ENCODE measurements at regions not wholly inside any gene's neighbourhood (a gene's known extent, or its start where the extent isn't known, plus 50 kb on each side); places are given as distances from the start of the nearest gene placed in this dataset.

- Histone ChIP-seq H3K4me1 (ENCODE audit: insufficient read depth, low read length) (no peaks in the 10 kb centered on the region; the same call in 1 of the 2 replicates), H2AK5ac (ENCODE audit: insufficient read length, low read length) (no peak overlapping the region), H2BK120ac (ENCODE audit: low read depth, low read length, poor library complexity, severe bottlenecking) (no peak overlapping the region), H3K18ac (ENCODE audit: insufficient read length, low read depth, low read length) (no peak overlapping the region), H3K79me2 (ENCODE audit: insufficient read depth, low read length) (no peaks in the 10 kb centered on the region), H2BK12ac (ENCODE audit: insufficient read length, low read depth, low read length) (no peak overlapping the region), H3K9ac (ENCODE audit: extremely low read depth, insufficient read length, low read length) (no peak overlapping the region), H4K5ac (ENCODE audit: insufficient read length, low read depth, low read length) (no peak overlapping the region), H4K91ac (ENCODE audit: insufficient read length, low read depth, low read length) (no peak overlapping the region), H4K20me1 (ENCODE audit: control insufficient read depth, insufficient read depth, insufficient read length) (no peaks in the 10 kb centered on the region), H3T11ph (ENCODE audit: low read length) (no peak overlapping the region), H3K14ac (ENCODE audit: insufficient read depth, low read length) (no peak overlapping the region), H2AFZ (ENCODE audit: low read length) (no peak overlapping the region), H3K23me2 (ENCODE audit: insufficient read length, low read depth, low read length, poor library complexity, severe bottlenecking) (no peaks in the 10 kb centered on the region), H3K4me2 (ENCODE audit: insufficient read depth, insufficient read length, low read length) (no peak overlapping the region), H3K9me3 (ENCODE audit: control insufficient read depth, low read depth, low read length) (no peaks in the 10 kb centered on the region), H2BK20ac (ENCODE audit: low read depth, low read length, poor library complexity, severe bottlenecking) (no peak overlapping the region), H3K4ac (ENCODE audit: low read depth, low read length) (no peak overlapping the region), H3K27ac (ENCODE audit: insufficient read length, low read depth, low read length) (no peak overlapping the region), H2BK15ac (ENCODE audit: low read depth, low read length) (no peak overlapping the region), H4K8ac (replicated peaks; ENCODE audit: insufficient read length, low read depth, low read length) (no peak overlapping the region), H3K79me1 (ENCODE audit: insufficient read depth, low read depth, low read length, poor library complexity, severe bottlenecking) (no peaks in the 10 kb centered on the region), H3K56ac (ENCODE audit: insufficient read length, low read depth, low read length) (no peak overlapping the region), H3K23ac (ENCODE audit: insufficient read length, low read depth, low read length) (no peak overlapping the region), H3K27me3 (ENCODE audit: insufficient read depth, low read length) (no peaks in the 10 kb centered on the region), H2BK5ac (ENCODE audit: insufficient read length, low read length) (no peak overlapping the region)
- Mint-ChIP-seq H3K4me1 (peaks cover 4 to 10% of the 10 kb centered on the region in 2 experiments), H3K4me3 (no peak overlapping the region), H3K27ac (no peak overlapping the region), H3K27me3 (ENCODE audit: low read depth) (no peaks in the 10 kb centered on the region), H3K9me3 (no peaks in the 10 kb centered on the region; a peak in 2 of 5 replicates), H3K36me3 (ENCODE audit: insufficient read depth in 1 of 3, low read depth in 3 of 3) (peaks cover 0 to 4% (median 0%) of the 10 kb centered on the region in 3 experiments; a peak in 2 of 7 replicates)
- TF ChIP-seq CTCF (conservative IDR thresholded peaks at IDR 0.05), result no peak
- WGBS (ENCODE audit: extremely low coverage, insufficient read length, low lambda C conversion rate), result no CpG with 5 or more reads among the region's 5 CpGs
- DNase-seq, result no peak
These were observed 179.9 kb upstream of the PFN2 start for GRCh38 chr3:150150633-150151032.
